Inferior parietal cortex (tissue), 1 donor: ENCODE measurements at regions not wholly inside any gene's neighbourhood (a gene's known extent, or its start where the extent isn't known, plus 50 kb on each side); places are given as distances from the start of the nearest gene placed in this dataset.

Experiments
- DNase-seq: peaks from one replicate; pipeline ENCODE4 v3.0.0-alpha.2; 2016; ENCODE audit errors: extremely low spot score

- no peak for DNase-seq
These were observed 151.6 kb downstream of the SLIT2 start for GRCh38 chr4:20403290-20403689.

- no peak for DNase-seq
These were observed 152.1 kb downstream of the SLIT2 start for GRCh38 chr4:20403846-20404245.

GRCh38 chr4:20408611-20409010 is 156.9 kb downstream of the SLIT2 start:
- peak; percentile 62 for DNase-seq

GRCh38 chr4:20412072-20412471 is 160.4 kb downstream of the SLIT2 start:
- DNase-seq: no peak

- DNase-seq: no peak
These were observed 165.1 kb downstream of the SLIT2 start for GRCh38 chr4:20416800-20417199.

- DNase-seq: peak; percentile 77
These were observed 167.3 kb downstream of the SLIT2 start for GRCh38 chr4:20418861-20419451.

- no peak for DNase-seq
These were observed 169.4 kb downstream of the SLIT2 start for GRCh38 chr4:20420916-20421602.

GRCh38 chr4:20421603-20421985 is 169.9 kb downstream of the SLIT2 start:
- no peak for DNase-seq

GRCh38 chr4:20422398-20422797 is 170.7 kb downstream of the SLIT2 start:
- DNase-seq: no peak

GRCh38 chr4:20423420-20423819 is 171.7 kb downstream of the SLIT2 start:
- DNase-seq: no peak

- DNase-seq: no peak
These were observed 174.3 kb downstream of the SLIT2 start for GRCh38 chr4:20426028-20426427.

GRCh38 chr4:20428436-20429160 is 176.9 kb downstream of the SLIT2 start:
- DNase-seq: peak; percentile 78

GRCh38 chr4:20430259-20430941 is 178.7 kb downstream of the SLIT2 start:
- DNase-seq: no peak

- DNase-seq: no peak
These were observed 179.8 kb downstream of the SLIT2 start for GRCh38 chr4:20431543-20431951.

GRCh38 chr4:20432088-20432487 is 180.4 kb downstream of the SLIT2 start:
- DNase-seq: no peak

- no peak for DNase-seq
These were observed 181.5 kb downstream of the SLIT2 start for GRCh38 chr4:20433097-20433705.

GRCh38 chr4:20440170-20440569 is 188.5 kb downstream of the SLIT2 start:
- no peak for DNase-seq

- DNase-seq: no peak
These were observed 191.5 kb downstream of the SLIT2 start for GRCh38 chr4:20443015-20443805.

- DNase-seq: no peak
These were observed 193.1 kb downstream of the SLIT2 start for GRCh38 chr4:20444599-20445337.

- no peak for DNase-seq
These were observed 194.4 kb downstream of the SLIT2 start for GRCh38 chr4:20445933-20446723.
